SK-MEL-5 (cell line): ENCODE measurements at regions not wholly inside any gene's neighbourhood (a gene's known extent, or its start where the extent isn't known, plus 50 kb on each side); places are given as distances from the start of the nearest gene placed in this dataset.
A peak's percentile ranks its signal among the peaks of the same experiment; 100 is the strongest.
"Not testable (repeated sequence)": the region's sequence is repeated elsewhere in the genome, so short reads cannot be mapped to it uniquely, and the experiment has no call there.

Experiments used
- DNase-seq: peaks from one replicate; pipeline ENCODE4 v3.0.0-alpha.2; 2016; ENCODE audit warnings: low read depth, low spot score
- in situ Hi-C: cut with HindIII; loops from 2 replicates; pipeline ENCODE4 v1.10.0; 2016; ENCODE audit warnings: low sequenced_read_pairs, high pct_unique_total_duplicates, low pct_unique_long_range_greater_than_20kb

DNA sequence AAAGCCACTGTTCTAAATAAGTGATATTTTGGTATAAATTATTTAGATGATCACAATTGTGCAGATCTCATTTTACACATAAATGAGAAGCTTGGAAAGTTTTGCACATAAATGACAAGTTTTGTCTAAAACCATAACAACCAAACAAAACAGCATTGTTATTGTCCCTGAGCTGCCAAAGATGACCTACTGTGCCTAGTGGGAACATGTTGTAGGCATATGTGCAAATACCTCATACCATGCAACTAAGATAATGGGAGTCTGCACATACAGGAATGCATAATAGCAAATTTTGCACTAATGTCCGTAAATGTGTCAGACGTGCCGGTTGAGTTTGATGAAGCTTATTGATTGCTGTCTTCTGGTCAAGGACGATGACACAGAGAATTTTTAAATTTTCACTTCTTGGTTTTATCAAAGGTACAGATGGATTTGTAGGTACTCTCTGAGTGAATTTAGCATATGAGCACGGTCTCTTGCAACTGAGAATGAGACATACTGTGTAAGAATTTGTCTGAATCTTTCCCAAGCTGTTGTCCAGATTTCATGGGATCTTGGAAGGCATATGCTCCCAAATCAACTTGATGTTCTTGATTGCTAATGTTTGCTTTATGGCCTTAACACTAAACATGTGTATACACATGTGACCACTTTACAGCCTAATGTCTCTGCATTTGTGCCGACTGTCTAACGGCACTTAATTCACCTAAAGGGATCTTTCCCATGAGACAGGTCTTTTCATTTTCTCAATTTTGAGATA is 1133.5 kb downstream of the FAT4 start:
- in situ Hi-C loops, result no loop called here
- DNase-seq, result no peak

GRCh38 chr4:126451237-126451873 is 1136.6 kb downstream of the FAT4 start:
- DNase-seq, result no peak

GRCh38 chr4:126455865-126456264 is 1141.1 kb downstream of the FAT4 start:
- no peak for DNase-seq
- in situ Hi-C loops, result no loop called here

More at GRCh38 chr4:126451237-126451873, 1136.6 kb downstream of the FAT4 start:
- in situ Hi-C loops, result no loop called here

- in situ Hi-C loops, result no loop called here
- no peak for DNase-seq
Observed at GRCh38 chr4:126458993-126459392, 1144.2 kb downstream of the FAT4 start.

GRCh38 chr4:126465341-126465740 is 1150.6 kb downstream of the FAT4 start:
- DNase-seq, result no peak
- in situ Hi-C loops, result no loop called here

DNA sequence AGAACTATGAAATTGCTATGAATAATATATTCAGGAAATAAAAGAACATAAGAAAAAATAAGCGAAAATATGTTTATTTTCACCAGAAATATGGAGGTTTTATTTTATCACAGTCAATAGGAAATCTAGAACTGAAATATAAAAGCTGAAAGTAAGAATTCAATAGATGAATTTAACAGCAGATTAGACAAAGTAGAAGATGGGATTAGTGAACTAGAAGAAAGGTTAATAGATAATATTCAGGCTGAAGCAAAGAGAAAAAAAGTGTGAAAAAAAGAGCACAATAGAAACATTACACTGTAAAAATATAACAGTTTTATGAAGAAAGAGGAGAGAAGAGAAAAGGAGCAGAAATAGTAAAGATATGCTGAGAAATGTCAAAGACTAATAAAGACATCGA is 1152.1 kb downstream of the FAT4 start:
- in situ Hi-C loops, result no loop called here
- no peak for DNase-seq

- DNase-seq, result no peak
- in situ Hi-C loops, result no loop called here
Observed at GRCh38 chr4:126468144-126468543, 1153.4 kb downstream of the FAT4 start.

GRCh38 chr4:126470862-126471261 is 1156.1 kb downstream of the FAT4 start:
- no peak for DNase-seq
- in situ Hi-C loops, result no loop called here

DNA sequence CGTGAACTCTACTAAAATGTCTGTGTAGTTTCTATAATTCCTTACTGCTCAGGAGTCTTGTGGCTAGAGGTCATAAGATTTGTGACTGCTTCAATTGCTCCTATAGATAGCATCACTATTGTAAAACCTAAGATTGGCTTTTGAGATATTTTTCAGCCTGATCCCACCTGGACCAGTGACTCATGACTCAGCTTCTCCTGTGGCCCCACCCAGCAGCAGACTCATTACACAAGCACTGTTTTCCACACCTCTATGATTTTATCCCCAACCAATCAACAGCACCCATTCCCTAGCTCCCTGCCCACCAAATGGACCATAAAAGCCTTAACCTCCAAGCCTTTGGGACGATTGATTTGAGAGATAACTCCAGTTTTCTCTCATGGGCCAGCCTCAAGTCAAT is 1157.0 kb upstream of the INTU start:
- no peak for DNase-seq
- in situ Hi-C loops, result no loop called here

- in situ Hi-C loops, result no loop called here
- DNase-seq, result peak; percentile 13
Observed at GRCh38 chr4:126479709-126480108, 1153.0 kb upstream of the INTU start.

DNA sequence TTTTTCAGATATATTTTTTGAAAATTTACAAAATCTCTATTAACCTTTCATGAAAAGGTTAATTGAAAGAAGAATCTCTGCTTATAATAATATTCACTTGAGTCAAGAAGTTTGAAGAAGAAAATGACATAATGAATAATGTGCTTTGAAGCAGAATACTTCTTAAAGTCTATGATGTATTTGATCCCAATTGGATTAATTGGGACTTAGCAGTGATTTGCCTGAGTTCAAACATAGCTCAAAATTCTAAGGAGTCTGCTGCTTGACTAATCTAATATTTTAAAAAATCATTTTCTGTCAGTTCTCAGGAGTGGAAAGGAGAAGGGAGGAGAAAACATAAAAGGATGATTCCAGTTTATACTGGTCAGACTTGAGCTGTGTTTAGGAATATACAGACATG is 1150.4 kb upstream of the INTU start:
- in situ Hi-C loops, result no loop called here
- DNase-seq, result no peak

DNA sequence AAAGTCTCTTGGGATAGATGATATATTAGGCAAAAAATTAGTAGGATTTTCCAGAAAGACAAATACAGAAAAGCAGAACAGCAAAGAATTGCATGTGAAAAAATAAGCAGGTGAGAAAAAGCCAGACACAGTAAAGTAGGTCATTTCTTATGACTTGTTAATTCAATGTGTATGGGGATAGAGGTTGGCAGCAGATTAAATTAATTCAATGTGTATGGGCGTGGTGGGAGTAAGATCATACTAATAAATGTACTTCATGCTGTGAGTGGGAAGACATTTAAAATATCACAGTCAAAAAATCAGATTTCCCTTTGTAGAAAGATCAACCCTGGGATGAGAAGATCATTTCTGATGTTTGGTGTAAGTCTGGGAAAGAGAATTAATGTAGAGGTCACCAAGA is 1146.4 kb upstream of the INTU start:
- no peak for DNase-seq
- in situ Hi-C loops, result no loop called here

GRCh38 chr4:126489826-126490463 is 1142.8 kb upstream of the INTU start:
- in situ Hi-C loops, result no loop called here
- DNase-seq, result no peak

DNA sequence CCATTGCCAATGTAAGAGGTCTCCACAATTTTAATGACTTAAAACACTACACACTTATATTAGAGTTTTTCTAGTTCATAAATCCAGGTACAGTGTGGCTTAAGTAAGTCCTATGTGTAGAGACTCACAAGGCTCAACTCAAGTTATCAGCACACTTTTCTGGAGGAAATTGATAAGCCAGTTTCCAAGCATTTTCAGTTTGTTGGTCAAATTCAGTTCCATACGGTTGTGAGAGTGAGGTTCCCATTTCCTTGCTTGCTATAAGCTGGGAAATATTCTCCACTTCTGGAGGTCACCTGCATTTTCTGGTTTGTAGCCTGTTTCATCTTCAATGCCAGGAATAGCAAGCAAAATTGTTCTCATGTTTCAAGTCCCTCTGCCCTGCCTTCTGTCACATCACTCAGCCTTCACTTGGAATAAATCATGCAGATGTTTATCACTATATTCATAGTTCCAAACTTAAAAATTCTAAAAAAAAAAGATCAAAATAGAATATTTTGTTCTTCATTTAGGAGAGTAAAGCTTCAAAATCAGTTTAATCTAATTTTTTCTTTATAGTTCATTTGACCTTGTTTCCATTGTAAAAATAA is 1137.5 kb upstream of the INTU start:
- DNase-seq, result no peak
- in situ Hi-C loops, result no loop called here

DNA sequence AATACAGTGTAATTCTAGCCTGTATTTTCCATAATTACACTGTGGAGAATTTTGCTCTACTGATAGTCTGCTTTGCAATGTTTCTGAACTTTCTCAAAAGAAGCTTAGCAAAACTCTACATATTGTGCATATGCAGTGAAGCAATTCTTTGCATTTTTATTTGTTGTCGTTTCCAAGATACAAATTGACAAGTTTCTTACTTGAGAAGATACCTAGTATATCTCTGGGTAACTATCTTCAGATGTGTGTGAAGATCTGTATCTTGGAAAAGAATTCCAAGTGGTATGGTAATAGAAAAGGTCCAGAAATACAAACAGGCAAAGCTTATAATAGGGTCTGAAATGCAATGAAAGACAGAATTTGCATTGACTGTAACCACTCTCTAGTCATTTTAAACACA is 1119.8 kb upstream of the INTU start:
- in situ Hi-C loops, result no loop called here

GRCh38 chr4:126513596-126513995 is 1119.2 kb upstream of the INTU start:
- in situ Hi-C loops, result no loop called here
- no peak for DNase-seq

More for the DNA sequence above, 1119.8 kb upstream of the INTU start:
- DNase-seq, result no peak

DNA sequence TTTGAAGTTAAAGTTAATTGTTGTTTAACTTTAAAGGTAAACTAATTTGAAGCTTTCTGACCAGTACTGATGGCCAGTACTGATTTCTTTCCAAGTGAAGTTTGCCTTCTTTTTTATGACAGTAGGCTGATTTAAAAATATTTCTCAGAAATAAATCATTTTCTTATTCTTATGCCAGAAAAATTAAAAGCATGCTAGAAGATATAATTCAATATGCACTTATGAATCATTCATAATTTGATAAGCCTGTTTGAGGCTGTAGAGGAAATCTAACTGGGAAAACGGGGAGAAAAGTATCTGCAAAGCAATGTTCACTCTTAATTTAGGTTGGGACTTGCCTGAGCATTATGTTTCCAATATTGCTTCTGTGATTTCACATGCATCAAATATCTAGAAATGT is 1112.0 kb upstream of the INTU start:
- DNase-seq, result no peak
- in situ Hi-C loops, result no loop called here

- DNase-seq, in situ Hi-C loops: not testable (repeated sequence)
Observed at GRCh38 chr4:126525400-126525799, 1107.4 kb upstream of the INTU start.
